ENCODE measurements at regions not wholly inside any gene's neighbourhood (a gene's known extent, or its start where the extent isn't known, plus 50 kb on each side); places are given as distances from the start of the nearest gene placed in this dataset.

DNA sequence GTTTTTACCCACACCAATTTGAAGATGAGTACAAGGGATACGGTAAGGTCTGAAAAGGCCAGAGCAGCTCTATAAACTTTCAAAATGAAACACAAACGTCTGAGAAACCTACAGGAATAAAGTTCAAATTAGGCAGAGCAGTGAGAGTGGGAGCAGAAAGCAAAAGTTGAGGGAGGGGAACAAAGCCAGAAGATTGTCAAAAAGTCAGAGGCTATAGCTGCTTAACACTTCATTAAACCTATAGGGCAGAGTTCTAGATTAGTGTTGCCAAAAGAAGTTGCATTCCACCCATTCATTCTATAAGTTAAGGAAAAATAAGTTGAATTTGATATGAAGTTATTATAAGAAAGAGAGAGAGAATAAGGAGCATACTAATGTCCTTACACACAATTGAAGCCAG, 309.6 kb upstream of the CD180 start:
- ChIA-PET CTCF (interaction anchor here (1.3 to 1.4 kb wide), 2 partner anchors 12 to 260 kb away, joined by 4 read pairs; no protein-coding TSS in a partner anchor), POLR2A (no interaction called here)
- Histone ChIP-seq H3K27ac (ENCODE audit: low read depth in 2 of 2, low read length in 1 of 2) (no peak overlapping the region), H4K20me1 (ENCODE audit: insufficient read depth) (no peaks in the 10 kb centered on the region), H3K27me3 (ENCODE audit: insufficient read depth) (no peaks in the 10 kb centered on the region), H3K4me3 (ENCODE audit: low read depth in 2 of 2, low read length in 1 of 2) (no peak overlapping the region), H3K9me2 (no peaks in the 10 kb centered on the region), H3K9me3 (no peaks in the 10 kb centered on the region), H3K79me2 (ENCODE audit: insufficient read depth) (no peaks in the 10 kb centered on the region), H3K36me3 (replicated peaks in 1 of 2; ENCODE audit: control insufficient read depth in 1 of 2, insufficient read depth in 2 of 2, low read length in 1 of 2) (no peaks in the 10 kb centered on the region), H3F3A (replicated peaks; ENCODE audit: insufficient read depth) (no peaks in the 10 kb centered on the region), H3K4me1 (ENCODE audit: control insufficient read depth in 1 of 2, insufficient read depth in 2 of 2, low read depth in 1 of 2, low read length in 1 of 2) (no peaks in the 10 kb centered on the region; a peak in 1 of 4 replicates), H3K4me2 (no peak overlapping the region), H3K9ac (no peak overlapping the region), H2AFZ (ENCODE audit: low read depth) (no peak overlapping the region)
- whole genome bisulfite sequencing (ENCODE audit: low lambda C conversion rate), result 69% methylated on average over 2 of the region's 2 CpGs
- no peak for DNase-seq
- TF ChIP-seq NRF1 (IDR thresholded peaks at IDR 0.05; ENCODE audit: low read depth, low read length) (no peak), RAD21 (IDR thresholded peaks at IDR 0.05; ENCODE audit: low read length) (no peak), POLR2AphosphoS5 (IDR thresholded peaks at IDR 0.05; ENCODE audit: low read depth, low read length) (no peak), YY1 (IDR thresholded peaks at IDR 0.05; ENCODE audit: low read depth) (no peak)
- TF ChIP-seq, protein P1, sequence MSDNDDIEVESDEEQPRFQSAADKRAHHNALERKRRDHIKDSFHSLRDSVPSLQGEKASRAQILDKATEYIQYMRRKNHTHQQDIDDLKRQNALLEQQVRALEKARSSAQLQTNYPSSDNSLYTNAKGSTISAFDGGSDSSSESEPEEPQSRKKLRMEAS (IDR thresholded peaks at IDR 0.05; ENCODE audit: low read depth), result no peak
- TF ChIP-seq, protein P2, sequence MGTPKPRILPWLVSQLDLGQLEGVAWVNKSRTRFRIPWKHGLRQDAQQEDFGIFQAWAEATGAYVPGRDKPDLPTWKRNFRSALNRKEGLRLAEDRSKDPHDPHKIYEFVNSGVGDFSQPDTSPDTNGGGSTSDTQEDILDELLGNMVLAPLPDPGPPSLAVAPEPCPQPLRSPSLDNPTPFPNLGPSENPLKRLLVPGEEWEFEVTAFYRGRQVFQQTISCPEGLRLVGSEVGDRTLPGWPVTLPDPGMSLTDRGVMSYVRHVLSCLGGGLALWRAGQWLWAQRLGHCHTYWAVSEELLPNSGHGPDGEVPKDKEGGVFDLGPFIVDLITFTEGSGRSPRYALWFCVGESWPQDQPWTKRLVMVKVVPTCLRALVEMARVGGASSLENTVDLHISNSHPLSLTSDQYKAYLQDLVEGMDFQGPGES (IDR thresholded peaks at IDR 0.05; ENCODE audit: low read depth, low read length), result no peak
- TF ChIP-seq, protein P3, sequence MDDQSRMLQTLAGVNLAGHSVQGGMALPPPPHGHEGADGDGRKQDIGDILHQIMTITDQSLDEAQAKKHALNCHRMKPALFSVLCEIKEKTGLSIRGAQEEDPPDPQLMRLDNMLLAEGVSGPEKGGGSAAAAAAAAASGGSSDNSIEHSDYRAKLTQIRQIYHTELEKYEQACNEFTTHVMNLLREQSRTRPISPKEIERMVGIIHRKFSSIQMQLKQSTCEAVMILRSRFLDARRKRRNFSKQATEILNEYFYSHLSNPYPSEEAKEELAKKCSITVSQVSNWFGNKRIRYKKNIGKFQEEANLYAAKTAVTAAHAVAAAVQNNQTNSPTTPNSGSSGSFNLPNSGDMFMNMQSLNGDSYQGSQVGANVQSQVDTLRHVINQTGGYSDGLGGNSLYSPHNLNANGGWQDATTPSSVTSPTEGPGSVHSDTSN (IDR thresholded peaks at IDR 0.05), result no peak

DNA sequence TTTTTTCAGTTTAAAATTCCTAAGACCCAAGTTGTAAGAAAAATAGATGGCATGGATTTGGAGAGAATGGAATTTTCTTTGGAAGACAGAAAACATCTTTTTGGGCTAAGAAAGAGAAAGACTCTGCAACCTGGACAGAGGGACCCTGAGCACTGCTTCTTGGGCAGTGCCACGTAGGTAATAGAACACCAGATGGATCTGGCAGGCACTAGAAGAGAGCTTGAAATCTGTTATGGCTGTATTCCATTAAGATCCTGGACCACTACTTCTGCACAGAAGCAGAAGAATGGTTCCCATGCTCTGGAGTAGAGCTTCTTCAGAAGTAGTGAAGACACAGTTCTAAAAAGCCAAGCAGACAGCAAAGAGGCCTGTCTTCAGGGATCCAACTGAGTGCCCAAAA, 306.4 kb upstream of the CD180 start:
- POLR2A ChIA-PET, result no interaction called here
- H3K9me3 ChIP-seq, result no peaks in the 10 kb centered on the region

More for the DNA sequence above, 306.4 kb upstream of the CD180 start:
- 40% methylated on average over 1 of the region's 1 CpG for WGBS (ENCODE audit: low lambda C conversion rate)
- H3K36me3 ChIP-seq (replicated peaks in 1 of 2; ENCODE audit: control insufficient read depth in 1 of 2, insufficient read depth in 2 of 2, low read length in 1 of 2), result no peaks in the 10 kb centered on the region
- H3K27ac ChIP-seq (ENCODE audit: low read depth in 2 of 2, low read length in 1 of 2), result no peak overlapping the region
- no peaks in the 10 kb centered on the region for H3K27me3 ChIP-seq (ENCODE audit: insufficient read depth)
- no peaks in the 10 kb centered on the region for H3K9me2 ChIP-seq
- no peaks in the 10 kb centered on the region for H3K79me2 ChIP-seq (ENCODE audit: insufficient read depth)
- H3F3A ChIP-seq (replicated peaks; ENCODE audit: insufficient read depth), result no peaks in the 10 kb centered on the region
- H3K9ac ChIP-seq, result no peak overlapping the region
- no peak for DNase-seq
- no peaks in the 10 kb centered on the region for H4K20me1 ChIP-seq (ENCODE audit: insufficient read depth)
- no peak overlapping the region for H3K4me2 ChIP-seq
- no peak overlapping the region for H3K4me3 ChIP-seq (ENCODE audit: low read depth in 2 of 2, low read length in 1 of 2)
- TF ChIP-seq, protein P3 (IDR thresholded peaks at IDR 0.05), result no peak
- TF ChIP-seq RCOR1 (IDR thresholded peaks at IDR 0.05; ENCODE audit: low read length) (no peak), NRF1 (IDR thresholded peaks at IDR 0.05; ENCODE audit: low read depth, low read length) (no peak), SIN3A (IDR thresholded peaks at IDR 0.05; ENCODE audit: borderline replicate concordance, low read depth, low read length) (no peak), ELF1 (IDR thresholded peaks at IDR 0.05) (no peak), GATA2 (CRISPR knock-in tag; IDR thresholded peaks at IDR 0.05) (no peak), TCF12 (IDR thresholded peaks at IDR 0.05) (no peak), GABPA (IDR thresholded peaks at IDR 0.05; ENCODE audit: low read depth) (no peak), RFX5 (IDR thresholded peaks at IDR 0.05; ENCODE audit: low read length) (no peak), FOXJ3 (CRISPR knock-in tag; IDR thresholded peaks at IDR 0.05) (no peak)
- TF ChIP-seq, protein P4, sequence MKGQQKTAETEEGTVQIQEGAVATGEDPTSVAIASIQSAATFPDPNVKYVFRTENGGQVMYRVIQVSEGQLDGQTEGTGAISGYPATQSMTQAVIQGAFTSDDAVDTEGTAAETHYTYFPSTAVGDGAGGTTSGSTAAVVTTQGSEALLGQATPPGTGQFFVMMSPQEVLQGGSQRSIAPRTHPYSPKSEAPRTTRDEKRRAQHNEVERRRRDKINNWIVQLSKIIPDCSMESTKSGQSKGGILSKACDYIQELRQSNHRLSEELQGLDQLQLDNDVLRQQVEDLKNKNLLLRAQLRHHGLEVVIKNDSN (IDR thresholded peaks at IDR 0.05; ENCODE audit: borderline replicate concordance, low read depth), result no peak
- TF ChIP-seq, protein P5, sequence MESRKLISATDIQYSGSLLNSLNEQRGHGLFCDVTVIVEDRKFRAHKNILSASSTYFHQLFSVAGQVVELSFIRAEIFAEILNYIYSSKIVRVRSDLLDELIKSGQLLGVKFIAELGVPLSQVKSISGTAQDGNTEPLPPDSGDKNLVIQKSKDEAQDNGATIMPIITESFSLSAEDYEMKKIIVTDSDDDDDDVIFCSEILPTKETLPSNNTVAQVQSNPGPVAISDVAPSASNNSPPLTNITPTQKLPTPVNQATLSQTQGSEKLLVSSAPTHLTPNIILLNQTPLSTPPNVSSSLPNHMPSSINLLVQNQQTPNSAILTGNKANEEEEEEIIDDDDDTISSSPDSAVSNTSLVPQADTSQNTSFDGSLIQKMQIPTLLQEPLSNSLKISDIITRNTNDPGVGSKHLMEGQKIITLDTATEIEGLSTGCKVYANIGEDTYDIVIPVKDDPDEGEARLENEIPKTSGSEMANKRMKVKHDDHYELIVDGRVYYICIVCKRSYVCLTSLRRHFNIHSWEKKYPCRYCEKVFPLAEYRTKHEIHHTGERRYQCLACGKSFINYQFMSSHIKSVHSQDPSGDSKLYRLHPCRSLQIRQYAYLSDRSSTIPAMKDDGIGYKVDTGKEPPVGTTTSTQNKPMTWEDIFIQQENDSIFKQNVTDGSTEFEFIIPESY (IDR thresholded peaks at IDR 0.05; ENCODE audit: borderline replicate concordance, low read depth), result no peak
- TF ChIP-seq, protein P1 (IDR thresholded peaks at IDR 0.05; ENCODE audit: low read depth), result no peak
- H3K4me1 ChIP-seq (ENCODE audit: control insufficient read depth in 1 of 2, insufficient read depth in 2 of 2, low read depth in 1 of 2, low read length in 1 of 2), result no peaks in the 10 kb centered on the region
- CTCF ChIA-PET, result interaction anchor here (1.3 kb wide), 1 partner anchor 257 kb away, joined by 3 read pairs; no protein-coding TSS in a partner anchor
- H2AFZ ChIP-seq (ENCODE audit: low read depth), result no peak overlapping the region
